ENCODE measurements at regions not wholly inside any gene's neighbourhood (a gene's known extent, or its start where the extent isn't known, plus 50 kb on each side); places are given as distances from the start of the nearest gene placed in this dataset.

- DNase-seq, result no peak
Measured at GRCh38 chr1:218835609-218836008, 338.1 kb upstream of the LYPLAL1 start.

GRCh38 chr1:218836264-218836663 lies 337.4 kb upstream of the LYPLAL1 start:
- no peak for DNase-seq

- no peak for DNase-seq
Measured at GRCh38 chr1:218837051-218837450, 336.6 kb upstream of the LYPLAL1 start.

GRCh38 chr1:218845589-218845988 lies 328.1 kb upstream of the LYPLAL1 start:
- DNase-seq, result no peak

GRCh38 chr1:218846181-218846580 lies 327.5 kb upstream of the LYPLAL1 start:
- no peak for DNase-seq

- no peak for DNase-seq
Measured at GRCh38 chr1:218847089-218847768, 326.4 kb upstream of the LYPLAL1 start.

GRCh38 chr1:218848009-218848408 lies 325.7 kb upstream of the LYPLAL1 start:
- DNase-seq, result no peak

GRCh38 chr1:218850367-218850766 lies 323.3 kb upstream of the LYPLAL1 start:
- DNase-seq, result no peak

GRCh38 chr1:218851586-218851985 lies 322.1 kb upstream of the LYPLAL1 start:
- DNase-seq, result no peak

- DNase-seq, result no peak
Measured at GRCh38 chr1:218852527-218852926, 321.2 kb upstream of the LYPLAL1 start.

- no peak for DNase-seq
Measured at GRCh38 chr1:218863987-218864386, 309.7 kb upstream of the LYPLAL1 start.

GRCh38 chr1:218865591-218865990 lies 308.1 kb upstream of the LYPLAL1 start:
- DNase-seq, result no peak

GRCh38 chr1:218866507-218866906 lies 307.2 kb upstream of the LYPLAL1 start:
- no peak for DNase-seq

- no peak for DNase-seq
Measured at GRCh38 chr1:218867066-218867465, 306.6 kb upstream of the LYPLAL1 start.

- DNase-seq, result peak; percentile 36 to 72
Measured at GRCh38 chr1:218867941-218868626, 305.6 kb upstream of the LYPLAL1 start.

- no peak for DNase-seq
Measured at GRCh38 chr1:218869276-218869675, 304.4 kb upstream of the LYPLAL1 start.

- no peak for DNase-seq
Measured at GRCh38 chr1:218872026-218872425, 301.7 kb upstream of the LYPLAL1 start.

- no peak for DNase-seq
Measured at GRCh38 chr1:218872928-218873327, 300.8 kb upstream of the LYPLAL1 start.

GRCh38 chr1:218874313-218874712 lies 299.4 kb upstream of the LYPLAL1 start:
- no peak for DNase-seq

- no peak for DNase-seq
Measured at GRCh38 chr1:218874801-218875400, 298.8 kb upstream of the LYPLAL1 start.

GRCh38 chr1:218878369-218878768 lies 295.3 kb upstream of the LYPLAL1 start:
- DNase-seq, result no peak

GRCh38 chr1:218880484-218881060 lies 293.1 kb upstream of the LYPLAL1 start:
- no peak for DNase-seq

- no peak for DNase-seq
Measured at GRCh38 chr1:218882454-218882853, 291.2 kb upstream of the LYPLAL1 start.
